ENCODE measurements at regions not wholly inside any gene's neighbourhood (a gene's known extent, or its start where the extent isn't known, plus 50 kb on each side); places are given as distances from the start of the nearest gene placed in this dataset.

DNA sequence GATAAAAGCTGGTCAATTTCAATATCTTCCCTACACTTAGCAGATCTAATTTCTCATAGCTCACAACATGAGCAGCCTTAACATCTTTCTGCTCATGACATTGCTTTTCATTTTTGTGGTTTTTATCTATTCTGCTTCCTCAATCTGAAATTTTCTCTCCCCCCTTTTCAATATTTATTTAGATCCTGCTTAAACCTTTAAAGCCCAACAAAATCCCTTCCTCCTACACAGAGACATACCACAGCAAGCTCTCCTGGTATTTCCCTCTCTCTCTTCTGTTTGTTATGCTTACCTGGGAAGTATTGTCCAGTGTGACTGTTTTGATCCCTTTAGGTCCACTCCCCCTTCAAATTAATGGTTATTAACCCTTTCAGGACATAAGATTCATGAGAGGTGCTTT lies 582.5 kb downstream of the RFPL4B start:
- no peaks in the 10 kb centered on the region for H3K9me3 ChIP-seq
- DNase-seq = no peak
- H3K9ac ChIP-seq (ENCODE audit: low read depth in 2 of 2, low read length in 2 of 2) = no peak overlapping the region
- H3K4me1 ChIP-seq = no peaks in the 10 kb centered on the region
- no peak overlapping the region for H3K27ac ChIP-seq
- no peaks in the 10 kb centered on the region for H3K27me3 ChIP-seq
- H3K4me3 ChIP-seq = no peak overlapping the region
- H3K36me3 ChIP-seq = no peaks in the 10 kb centered on the region
- TF ChIP-seq, protein P1, sequence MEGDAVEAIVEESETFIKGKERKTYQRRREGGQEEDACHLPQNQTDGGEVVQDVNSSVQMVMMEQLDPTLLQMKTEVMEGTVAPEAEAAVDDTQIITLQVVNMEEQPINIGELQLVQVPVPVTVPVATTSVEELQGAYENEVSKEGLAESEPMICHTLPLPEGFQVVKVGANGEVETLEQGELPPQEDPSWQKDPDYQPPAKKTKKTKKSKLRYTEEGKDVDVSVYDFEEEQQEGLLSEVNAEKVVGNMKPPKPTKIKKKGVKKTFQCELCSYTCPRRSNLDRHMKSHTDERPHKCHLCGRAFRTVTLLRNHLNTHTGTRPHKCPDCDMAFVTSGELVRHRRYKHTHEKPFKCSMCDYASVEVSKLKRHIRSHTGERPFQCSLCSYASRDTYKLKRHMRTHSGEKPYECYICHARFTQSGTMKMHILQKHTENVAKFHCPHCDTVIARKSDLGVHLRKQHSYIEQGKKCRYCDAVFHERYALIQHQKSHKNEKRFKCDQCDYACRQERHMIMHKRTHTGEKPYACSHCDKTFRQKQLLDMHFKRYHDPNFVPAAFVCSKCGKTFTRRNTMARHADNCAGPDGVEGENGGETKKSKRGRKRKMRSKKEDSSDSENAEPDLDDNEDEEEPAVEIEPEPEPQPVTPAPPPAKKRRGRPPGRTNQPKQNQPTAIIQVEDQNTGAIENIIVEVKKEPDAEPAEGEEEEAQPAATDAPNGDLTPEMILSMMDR (IDR thresholded peaks at IDR 0.05) = no peak
- intact Hi-C loops (cut with DNase I) = no loop called here

DNA sequence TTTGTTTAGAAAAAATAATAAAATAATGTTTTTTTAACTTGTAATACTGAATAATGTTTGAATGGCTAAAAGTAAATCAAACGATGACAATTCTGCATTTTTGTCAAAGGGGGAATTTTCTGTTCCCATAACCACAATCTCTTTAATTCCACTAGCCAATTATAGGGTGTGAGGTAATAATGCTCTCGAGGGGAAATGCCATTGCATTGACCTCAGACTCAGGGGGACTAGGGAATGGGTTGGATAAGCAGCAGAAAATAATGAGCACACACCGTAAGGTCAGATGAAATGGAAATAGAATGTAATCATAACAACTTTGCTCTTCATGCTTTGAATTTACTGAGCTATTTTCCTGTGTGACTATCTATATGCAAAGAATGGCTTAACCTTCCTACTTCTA lies 584.7 kb downstream of the RFPL4B start:
- H3K9me3 ChIP-seq = no peaks in the 10 kb centered on the region
- intact Hi-C loops (cut with DNase I) = no loop called here
- no peak overlapping the region for H3K27ac ChIP-seq
- H3K4me3 ChIP-seq = no peak overlapping the region
- H3K4me1 ChIP-seq = no peaks in the 10 kb centered on the region
- no peaks in the 10 kb centered on the region for H3K36me3 ChIP-seq
- no peaks in the 10 kb centered on the region for H3K27me3 ChIP-seq
- DNase-seq = no peak
- TF ChIP-seq, protein P1 (IDR thresholded peaks at IDR 0.05) = no peak
- no peak overlapping the region for H3K9ac ChIP-seq (ENCODE audit: low read depth in 2 of 2, low read length in 2 of 2)

GRCh38 chr6:112933947-112934346 lies 586.8 kb downstream of the RFPL4B start:
- TF ChIP-seq, protein P1 (IDR thresholded peaks at IDR 0.05) = no peak
- DNase-seq = no peak
- Histone ChIP-seq H3K4me1 (no peaks in the 10 kb centered on the region), H3K36me3 (no peaks in the 10 kb centered on the region), H3K4me3 (no peak overlapping the region), H3K9ac (ENCODE audit: low read depth in 2 of 2, low read length in 2 of 2) (no peak overlapping the region), H3K9me3 (no peaks in the 10 kb centered on the region), H3K27ac (no peak overlapping the region), H3K27me3 (no peaks in the 10 kb centered on the region)
- intact Hi-C loops (cut with DNase I) = no loop called here

DNA sequence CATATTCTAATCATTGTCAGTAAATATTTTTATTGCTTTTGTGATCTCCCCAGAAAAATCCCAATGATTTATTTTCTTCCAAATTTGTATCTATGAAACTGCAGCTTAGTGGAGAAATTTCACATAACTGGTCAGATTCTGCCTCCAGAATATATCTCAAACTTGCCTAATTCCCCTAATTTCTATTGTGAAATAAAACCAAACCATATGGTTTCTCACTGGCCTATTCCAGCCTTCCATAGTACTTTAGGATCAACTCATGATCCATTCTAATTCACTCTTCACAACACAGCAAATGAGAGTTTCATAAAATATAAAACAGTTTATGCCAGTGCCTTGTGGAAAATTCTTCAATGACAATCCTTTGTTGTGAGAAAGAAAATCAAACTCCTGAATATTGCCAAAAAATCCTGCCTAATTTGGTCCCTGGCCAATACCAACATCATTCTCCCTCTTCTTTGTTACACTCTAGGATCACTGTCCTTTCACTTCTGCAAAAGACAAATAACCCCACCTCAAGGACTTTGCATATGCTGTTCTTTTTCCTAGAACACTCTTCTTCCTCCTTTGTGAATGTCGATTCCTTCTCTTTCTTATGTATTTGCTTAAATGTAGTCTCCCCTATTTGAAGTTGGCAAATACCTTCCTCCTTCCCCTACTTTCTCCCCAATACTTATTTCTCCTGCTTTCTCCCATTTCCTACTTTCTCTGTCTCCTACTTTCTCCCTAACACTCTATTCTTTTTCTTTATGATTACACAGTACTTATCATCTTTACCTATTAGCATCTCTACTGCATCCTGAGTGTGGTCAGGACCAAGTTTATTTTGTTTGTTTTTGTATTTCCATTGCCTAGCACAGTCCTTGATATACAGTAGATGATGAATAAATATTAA lies 587.5 kb downstream of the RFPL4B start:
- no peak for DNase-seq
- Histone ChIP-seq H3K9ac (ENCODE audit: low read depth in 2 of 2, low read length in 2 of 2) (no peak overlapping the region), H3K9me3 (no peaks in the 10 kb centered on the region), H3K27me3 (no peaks in the 10 kb centered on the region), H3K4me3 (no peak overlapping the region), H3K4me1 (no peaks in the 10 kb centered on the region), H3K27ac (no peak overlapping the region), H3K36me3 (no peaks in the 10 kb centered on the region)
- intact Hi-C loops (cut with DNase I) = no loop called here
- TF ChIP-seq, protein P1 (IDR thresholded peaks at IDR 0.05) = no peak

DNA sequence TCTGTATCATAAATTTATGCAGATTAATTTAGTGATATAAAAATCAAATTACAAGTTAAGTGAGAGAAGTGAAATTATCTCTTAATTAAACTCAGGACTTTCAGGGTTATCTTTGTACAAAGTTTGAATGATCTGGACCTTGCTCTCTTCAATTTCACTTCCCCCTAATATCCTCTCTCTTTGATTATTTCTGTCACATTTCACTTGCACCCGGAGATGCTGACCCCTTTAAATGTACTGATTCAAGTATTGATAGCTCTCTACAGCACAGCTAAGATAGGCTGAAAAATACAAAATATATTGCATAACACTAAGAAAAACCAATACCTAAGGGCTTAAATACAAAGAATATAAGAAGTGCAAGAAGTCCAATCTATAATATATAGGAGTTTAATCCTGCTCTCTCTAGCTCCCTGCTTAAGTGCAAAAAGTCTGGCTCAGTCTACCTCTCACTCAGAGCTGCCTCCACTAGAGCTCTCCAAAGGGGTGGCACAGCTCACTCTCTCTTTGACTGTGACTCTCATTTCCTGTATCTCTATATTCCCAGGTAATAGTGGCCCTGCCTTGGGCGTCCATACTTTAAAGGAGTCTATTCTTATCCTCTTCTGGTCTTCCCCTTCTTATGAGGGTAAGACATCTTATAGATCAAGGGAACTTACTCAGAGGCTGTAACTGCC lies 588.4 kb downstream of the RFPL4B start:
- Histone ChIP-seq H3K9ac (ENCODE audit: low read depth in 2 of 2, low read length in 2 of 2) (no peak overlapping the region), H3K27me3 (no peaks in the 10 kb centered on the region), H3K4me3 (no peak overlapping the region), H3K9me3 (no peaks in the 10 kb centered on the region), H3K27ac (no peak overlapping the region), H3K36me3 (no peaks in the 10 kb centered on the region), H3K4me1 (no peaks in the 10 kb centered on the region)
- TF ChIP-seq, protein P1 (IDR thresholded peaks at IDR 0.05) = no peak
- intact Hi-C loops (cut with DNase I) = no loop called here
- no peak for DNase-seq
